ENCODE measurements at regions not wholly inside any gene's neighbourhood (a gene's known extent, or its start where the extent isn't known, plus 50 kb on each side); places are given as distances from the start of the nearest gene placed in this dataset.

DNA sequence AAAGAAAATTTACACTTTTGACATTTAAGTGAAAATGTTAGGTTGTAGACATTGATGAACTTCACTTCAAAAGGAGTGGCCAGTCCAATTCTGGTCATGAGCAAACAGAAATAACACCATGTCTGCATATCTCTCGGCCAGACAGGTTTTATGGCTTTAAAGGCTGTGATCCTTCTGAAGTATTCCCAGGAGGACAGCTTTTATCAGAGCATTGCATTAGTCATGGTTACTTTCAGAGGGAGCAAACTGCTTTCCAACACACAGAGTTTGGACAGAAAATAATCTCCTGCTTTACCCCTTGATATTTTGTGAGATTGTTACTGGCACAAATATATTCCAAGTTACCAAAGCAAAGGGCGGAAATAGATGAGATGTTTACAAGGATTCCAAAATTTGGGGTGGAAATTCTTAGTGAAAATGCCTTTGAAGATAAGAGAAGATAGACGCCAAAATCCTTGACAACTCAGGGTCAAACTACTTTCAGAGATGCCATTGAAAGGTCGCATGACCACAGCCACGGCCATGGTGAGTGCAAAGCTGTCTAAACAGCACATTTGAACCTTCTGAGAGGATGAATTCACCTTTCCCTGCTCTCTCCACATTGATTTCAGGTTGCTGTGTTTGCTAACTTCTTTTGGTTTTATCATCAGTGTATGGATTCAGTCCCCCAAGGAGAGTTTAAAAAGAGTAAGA is 584.5 kb upstream of the SGCG start:
- Histone ChIP-seq H3K36me3 (ENCODE audit: control insufficient read depth, insufficient read depth, low read length) (no peaks in the 10 kb centered on the region), H3K79me2 (ENCODE audit: control insufficient read depth, insufficient read depth, low read length) (no peaks in the 10 kb centered on the region), H3K4me3 (replicated peaks in 1 of 4; ENCODE audit: control extremely low read depth in 1 of 4, insufficient read depth in 1 of 4, low read depth in 3 of 4, low read length in 4 of 4) (no peak overlapping the region), H3K9me3 (ENCODE audit: control insufficient read depth, insufficient read depth, low read depth, low read length) (no peaks in the 10 kb centered on the region), H3K4me1 (ENCODE audit: control insufficient read depth, extremely low read depth, insufficient read depth, low read length) (no peaks in the 10 kb centered on the region), H3K27me3 (ENCODE audit: control insufficient read depth, insufficient read depth, low read length) (no peaks in the 10 kb centered on the region), H3K9ac (ENCODE audit: insufficient read depth, low read length) (no peak overlapping the region), H3K27ac (ENCODE audit: insufficient read depth, low read length) (no peak overlapping the region), H3K4me2 (ENCODE audit: extremely low read depth, insufficient read depth, low read length) (no peak overlapping the region), H4K20me1 (ENCODE audit: control insufficient read depth, extremely low read depth, insufficient read depth, low read length) (no peaks in the 10 kb centered on the region), H2AFZ (ENCODE audit: low read length) (no peak overlapping the region)
- no peak for DNase-seq (ENCODE audit: low read depth in 2 of 2)
- TF ChIP-seq EZH2 (IDR thresholded peaks at IDR 0.05; ENCODE audit: low read length, missing control alignments) = no peak
- TF ChIP-seq, protein P1, sequence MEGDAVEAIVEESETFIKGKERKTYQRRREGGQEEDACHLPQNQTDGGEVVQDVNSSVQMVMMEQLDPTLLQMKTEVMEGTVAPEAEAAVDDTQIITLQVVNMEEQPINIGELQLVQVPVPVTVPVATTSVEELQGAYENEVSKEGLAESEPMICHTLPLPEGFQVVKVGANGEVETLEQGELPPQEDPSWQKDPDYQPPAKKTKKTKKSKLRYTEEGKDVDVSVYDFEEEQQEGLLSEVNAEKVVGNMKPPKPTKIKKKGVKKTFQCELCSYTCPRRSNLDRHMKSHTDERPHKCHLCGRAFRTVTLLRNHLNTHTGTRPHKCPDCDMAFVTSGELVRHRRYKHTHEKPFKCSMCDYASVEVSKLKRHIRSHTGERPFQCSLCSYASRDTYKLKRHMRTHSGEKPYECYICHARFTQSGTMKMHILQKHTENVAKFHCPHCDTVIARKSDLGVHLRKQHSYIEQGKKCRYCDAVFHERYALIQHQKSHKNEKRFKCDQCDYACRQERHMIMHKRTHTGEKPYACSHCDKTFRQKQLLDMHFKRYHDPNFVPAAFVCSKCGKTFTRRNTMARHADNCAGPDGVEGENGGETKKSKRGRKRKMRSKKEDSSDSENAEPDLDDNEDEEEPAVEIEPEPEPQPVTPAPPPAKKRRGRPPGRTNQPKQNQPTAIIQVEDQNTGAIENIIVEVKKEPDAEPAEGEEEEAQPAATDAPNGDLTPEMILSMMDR (conservative IDR thresholded peaks at IDR 0.05 in 1 of 2, IDR thresholded peaks at IDR 0.05 in 1 of 2; ENCODE audit: low read depth in 1 of 2, low read length in 2 of 2) = no peak

DNA sequence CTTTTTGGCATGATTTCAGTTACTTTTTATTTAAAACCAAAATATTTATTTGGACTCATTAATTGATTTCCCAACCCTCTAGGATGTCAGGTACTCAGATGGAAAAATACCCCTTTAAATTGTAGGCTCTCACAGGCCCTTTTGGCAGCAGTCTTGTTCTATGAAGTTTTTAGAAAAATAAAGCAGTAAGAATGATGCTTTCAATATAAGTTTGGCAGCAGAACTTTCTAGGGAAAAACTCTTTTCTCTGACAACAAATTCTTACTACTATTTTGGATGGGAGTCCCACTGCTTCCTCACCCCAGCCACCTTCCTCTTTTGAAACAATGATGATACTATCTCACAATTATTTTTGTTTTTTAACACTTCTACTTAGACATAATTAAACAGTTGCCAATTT is 581.6 kb upstream of the SGCG start:
- Histone ChIP-seq H3K27ac (ENCODE audit: insufficient read depth, low read length) (no peak overlapping the region), H3K79me2 (ENCODE audit: control insufficient read depth, insufficient read depth, low read length) (no peaks in the 10 kb centered on the region), H2AFZ (ENCODE audit: low read length) (no peak overlapping the region), H3K36me3 (ENCODE audit: control insufficient read depth, insufficient read depth, low read length) (no peaks in the 10 kb centered on the region), H3K9me3 (ENCODE audit: control insufficient read depth, insufficient read depth, low read depth, low read length) (no peaks in the 10 kb centered on the region), H3K27me3 (ENCODE audit: control insufficient read depth, insufficient read depth, low read length) (no peaks in the 10 kb centered on the region), H4K20me1 (ENCODE audit: control insufficient read depth, extremely low read depth, insufficient read depth, low read length) (no peaks in the 10 kb centered on the region), H3K9ac (ENCODE audit: insufficient read depth, low read length) (no peak overlapping the region), H3K4me1 (ENCODE audit: control insufficient read depth, extremely low read depth, insufficient read depth, low read length) (no peaks in the 10 kb centered on the region), H3K4me2 (ENCODE audit: extremely low read depth, insufficient read depth, low read length) (no peak overlapping the region), H3K4me3 (replicated peaks in 1 of 4; ENCODE audit: control extremely low read depth in 1 of 4, insufficient read depth in 1 of 4, low read depth in 3 of 4, low read length in 4 of 4) (no peak overlapping the region)
- DNase-seq (ENCODE audit: low read depth in 2 of 2) = no peak
- TF ChIP-seq, protein P1 (conservative IDR thresholded peaks at IDR 0.05 in 1 of 2, IDR thresholded peaks at IDR 0.05 in 1 of 2; ENCODE audit: low read depth in 1 of 2, low read length in 2 of 2) = no peak
- TF ChIP-seq EZH2 (IDR thresholded peaks at IDR 0.05; ENCODE audit: low read length, missing control alignments) = no peak

DNA sequence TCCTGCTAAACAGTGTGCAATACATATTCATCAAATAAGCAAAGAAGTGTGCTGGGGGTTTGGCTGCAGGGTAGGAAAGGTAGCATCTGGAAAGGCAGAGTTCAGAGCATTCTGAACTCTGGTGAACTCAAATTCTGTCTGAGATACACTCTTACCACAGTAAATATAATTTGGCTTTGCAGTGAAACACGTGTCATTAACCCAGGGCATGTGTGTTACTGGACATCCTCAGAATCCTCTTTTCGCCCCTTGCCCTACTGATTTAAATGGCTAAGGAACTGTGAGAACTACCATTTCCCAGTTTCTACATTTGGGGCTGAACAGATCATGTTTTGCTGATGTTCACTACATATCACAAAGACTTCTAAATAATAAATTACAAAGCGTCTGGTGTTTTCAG is 562.8 kb upstream of the SGCG start:
- no peak overlapping the region for H3K9ac ChIP-seq (ENCODE audit: insufficient read depth, low read length)
- H3K36me3 ChIP-seq (ENCODE audit: control insufficient read depth, insufficient read depth, low read length) = no peaks in the 10 kb centered on the region
- TF ChIP-seq, protein P1 (conservative IDR thresholded peaks at IDR 0.05 in 1 of 2, IDR thresholded peaks at IDR 0.05 in 1 of 2; ENCODE audit: low read depth in 1 of 2, low read length in 2 of 2) = no peak
- no peak for TF ChIP-seq EZH2 (IDR thresholded peaks at IDR 0.05; ENCODE audit: low read length, missing control alignments)
- DNase-seq (ENCODE audit: low read depth in 2 of 2) = no peak
- no peaks in the 10 kb centered on the region for H3K79me2 ChIP-seq (ENCODE audit: control insufficient read depth, insufficient read depth, low read length)
- no peaks in the 10 kb centered on the region for H3K27me3 ChIP-seq (ENCODE audit: control insufficient read depth, insufficient read depth, low read length)
- no peaks in the 10 kb centered on the region for H4K20me1 ChIP-seq (ENCODE audit: control insufficient read depth, extremely low read depth, insufficient read depth, low read length)
- H3K9me3 ChIP-seq (ENCODE audit: control insufficient read depth, insufficient read depth, low read depth, low read length) = no peaks in the 10 kb centered on the region
- no peak overlapping the region for H3K4me3 ChIP-seq (replicated peaks in 1 of 4; ENCODE audit: control extremely low read depth in 1 of 4, insufficient read depth in 1 of 4, low read depth in 3 of 4, low read length in 4 of 4)
- H2AFZ ChIP-seq (ENCODE audit: low read length) = no peak overlapping the region
- H3K4me1 ChIP-seq (ENCODE audit: control insufficient read depth, extremely low read depth, insufficient read depth, low read length) = no peaks in the 10 kb centered on the region
- no peak overlapping the region for H3K27ac ChIP-seq (ENCODE audit: insufficient read depth, low read length)
- H3K4me2 ChIP-seq (ENCODE audit: extremely low read depth, insufficient read depth, low read length) = no peak overlapping the region
